ENCODE measurements at regions not wholly inside any gene's neighbourhood (a gene's known extent, or its start where the extent isn't known, plus 50 kb on each side); places are given as distances from the start of the nearest gene placed in this dataset.

DNA sequence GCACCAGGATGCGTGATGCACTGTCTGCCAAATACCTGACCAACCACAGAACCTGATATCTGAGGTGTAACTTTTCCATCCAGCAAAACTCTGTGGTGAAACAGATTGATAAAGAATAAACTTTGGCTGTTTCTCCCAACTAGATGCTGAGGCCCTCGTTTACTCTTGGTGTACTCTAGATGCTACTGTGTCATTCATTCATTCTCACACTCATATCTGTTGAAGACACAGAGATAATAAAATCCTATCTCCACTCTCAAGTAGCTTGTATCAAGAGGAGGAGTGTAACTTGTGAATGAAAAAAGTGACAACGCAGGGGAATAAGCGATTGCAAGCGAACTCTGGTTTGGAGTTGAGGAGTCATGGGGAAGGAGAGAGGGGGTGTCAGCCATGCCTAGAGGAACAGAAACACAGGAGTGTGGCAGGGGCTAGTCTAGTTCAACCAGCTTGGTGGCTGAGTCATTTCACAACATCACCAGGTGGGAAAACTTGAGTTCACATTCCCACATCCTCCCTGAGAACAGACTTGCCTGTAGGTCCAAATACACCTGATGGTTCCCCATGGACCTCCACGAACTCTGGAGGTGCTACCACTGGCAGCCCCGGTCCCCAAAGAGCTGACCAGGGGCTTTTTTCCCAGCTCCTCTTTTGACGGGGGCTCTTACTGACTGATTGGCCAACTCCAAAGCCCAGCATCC, 73.3 kb upstream of the SNRK start:
- ATAC-seq (ENCODE audit: low FRiP score): no peak
- 86 to 91% methylated on average over 8 of the region's 8 CpGs for WGBS, 2 donors

DNA sequence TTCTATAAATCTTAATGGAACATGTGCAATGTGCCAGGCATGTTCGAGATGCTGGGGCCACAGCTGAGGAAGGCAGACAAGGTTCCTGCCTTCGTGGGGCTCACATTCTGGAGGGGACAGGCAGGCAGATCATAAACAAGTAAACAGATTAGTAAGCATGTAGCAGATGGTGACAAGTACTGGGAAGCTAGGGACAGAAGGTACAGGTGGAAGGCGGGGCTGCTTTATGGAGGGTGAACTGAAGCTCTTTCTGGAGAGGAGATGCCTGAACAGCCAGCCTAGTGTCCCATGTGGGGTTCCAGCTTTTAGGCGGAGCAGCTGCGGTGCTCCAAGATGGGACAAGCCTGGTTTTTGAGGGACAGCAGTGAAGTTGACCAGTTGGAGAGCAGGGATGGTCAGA, 74.7 kb upstream of the SNRK start:
- DNase-seq (no peak), ATAC-seq (ENCODE audit: low FRiP score) (no peak)
- WGBS, 2 donors: 93 to 97% methylated on average over 5 of the region's 5 CpGs
- H3K36me3 ChIP-seq (ENCODE audit: control insufficient read depth in 1 of 2, insufficient read depth in 2 of 2, low read length in 1 of 2): no peaks in the 10 kb centered on the region
- no peak overlapping the region for H3K4me3 ChIP-seq (ENCODE audit: low read length in 2 of 2)
- H3K27ac ChIP-seq (ENCODE audit: low read depth in 1 of 2, low read length in 2 of 2): no peak overlapping the region
- intact Hi-C loops (cut with DNase I): no loop called here
- no peaks in the 10 kb centered on the region for H3K4me1 ChIP-seq (ENCODE audit: control insufficient read depth in 1 of 2, insufficient read depth in 2 of 2, low read length in 2 of 2)
- H3K27me3 ChIP-seq (ENCODE audit: control insufficient read depth in 1 of 2, insufficient read depth in 2 of 2, low read length in 1 of 2): no peaks in the 10 kb centered on the region
- no peaks in the 10 kb centered on the region for H3K9me3 ChIP-seq (ENCODE audit: control insufficient read depth, low read length)

More for the DNA sequence above, 73.3 kb upstream of the SNRK start:
- Histone ChIP-seq H3K27me3 (ENCODE audit: control insufficient read depth in 1 of 2, insufficient read depth in 2 of 2, low read length in 1 of 2) (no peaks in the 10 kb centered on the region), H3K36me3 (ENCODE audit: control insufficient read depth in 1 of 2, insufficient read depth in 2 of 2, low read length in 1 of 2) (no peaks in the 10 kb centered on the region), H3K9me3 (ENCODE audit: control insufficient read depth, low read length) (no peaks in the 10 kb centered on the region), H3K4me1 (ENCODE audit: control insufficient read depth in 1 of 2, insufficient read depth in 2 of 2, low read length in 2 of 2) (no peaks in the 10 kb centered on the region), H3K4me3 (ENCODE audit: low read length in 2 of 2) (no peak overlapping the region), H3K27ac (ENCODE audit: low read depth in 1 of 2, low read length in 2 of 2) (no peak overlapping the region)
- peak in 1 of 2 donors; percentile 37 for DNase-seq
- intact Hi-C loops (cut with DNase I): no loop called here

DNA sequence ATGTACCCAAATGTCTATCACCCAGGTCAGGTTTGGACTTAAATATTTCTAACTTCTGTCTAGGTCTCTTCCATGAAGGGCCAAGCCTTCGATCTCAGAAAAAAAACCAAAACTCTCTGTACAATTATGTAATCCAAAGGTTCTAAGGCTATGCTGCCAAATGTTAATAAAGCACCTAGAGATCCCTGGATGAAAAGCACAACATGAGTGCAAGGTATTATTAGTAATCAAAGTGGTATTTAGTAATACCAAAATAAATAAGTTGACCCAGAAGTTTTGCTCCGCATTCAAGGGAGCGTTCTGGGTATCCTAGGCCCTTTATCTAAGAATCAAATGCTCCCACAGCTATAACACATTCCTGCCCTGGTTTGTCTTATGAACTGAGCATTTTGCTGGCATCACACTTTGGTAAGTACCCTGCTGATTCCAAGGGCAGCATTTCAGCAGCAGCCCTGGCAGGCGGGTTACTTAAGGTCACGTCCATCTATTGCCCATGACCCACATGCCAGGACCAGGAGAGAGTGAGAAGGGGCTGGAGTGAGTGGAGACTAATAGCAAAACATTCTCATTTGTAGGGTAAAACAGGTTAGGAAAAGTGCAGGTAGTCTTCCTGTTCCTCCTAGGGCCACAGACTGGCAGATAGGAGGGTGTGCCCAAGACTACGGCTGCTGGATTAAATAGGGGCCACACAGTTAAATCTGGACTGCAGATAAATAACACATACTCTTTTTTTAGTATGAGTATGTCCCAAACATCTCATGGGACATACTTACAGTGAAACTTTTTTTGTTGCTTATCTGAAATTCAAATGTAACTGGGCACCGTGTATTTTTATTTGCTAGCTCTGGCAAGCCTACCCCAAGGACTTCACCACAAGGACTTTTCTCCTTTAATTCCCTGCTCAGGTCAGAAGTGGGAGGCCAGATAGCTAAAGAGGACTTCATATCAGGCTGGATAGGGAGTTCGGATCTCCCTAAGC, 76.0 kb upstream of the SNRK start:
- 38 to 39% methylated on average over 8 of the region's 8 CpGs for WGBS, 2 donors
- Histone ChIP-seq H3K27me3 (ENCODE audit: control insufficient read depth in 1 of 2, insufficient read depth in 2 of 2, low read length in 1 of 2) (no peaks in the 10 kb centered on the region), H3K4me3 (ENCODE audit: low read length in 2 of 2) (no peak overlapping the region), H3K36me3 (ENCODE audit: control insufficient read depth in 1 of 2, insufficient read depth in 2 of 2, low read length in 1 of 2) (no peaks in the 10 kb centered on the region), H3K4me1 (ENCODE audit: control insufficient read depth in 1 of 2, insufficient read depth in 2 of 2, low read length in 2 of 2) (no peaks in the 10 kb centered on the region), H3K27ac (ENCODE audit: low read depth in 1 of 2, low read length in 2 of 2) (no peak overlapping the region), H3K9me3 (ENCODE audit: control insufficient read depth, low read length) (no peaks in the 10 kb centered on the region)
- intact Hi-C loops (cut with DNase I): no loop called here
- ATAC-seq (ENCODE audit: low FRiP score) (no peak), DNase-seq (no peak)

GRCh38 chr3:43207628-43208085, 78.7 kb upstream of the SNRK start:
- WGBS, 2 donors: 70 to 73% methylated on average over 3 of the region's 3 CpGs
- Histone ChIP-seq H3K27me3 (ENCODE audit: control insufficient read depth in 1 of 2, insufficient read depth in 2 of 2, low read length in 1 of 2) (no peaks in the 10 kb centered on the region), H3K9me3 (ENCODE audit: control insufficient read depth, low read length) (no peaks in the 10 kb centered on the region), H3K4me1 (ENCODE audit: control insufficient read depth in 1 of 2, insufficient read depth in 2 of 2, low read length in 2 of 2) (no peaks in the 10 kb centered on the region), H3K36me3 (ENCODE audit: control insufficient read depth in 1 of 2, insufficient read depth in 2 of 2, low read length in 1 of 2) (no peaks in the 10 kb centered on the region), H3K4me3 (ENCODE audit: low read length in 2 of 2) (no peak overlapping the region), H3K27ac (ENCODE audit: low read depth in 1 of 2, low read length in 2 of 2) (no peak overlapping the region)
- no peak for DNase-seq
- intact Hi-C loops (cut with DNase I): no loop called here
- ATAC-seq (ENCODE audit: low FRiP score): no peak

GRCh38 chr3:43206632-43207031, 79.7 kb upstream of the SNRK start:
- H3K27ac ChIP-seq (ENCODE audit: low read depth in 1 of 2, low read length in 2 of 2): no peak overlapping the region
- no peak overlapping the region for H3K4me3 ChIP-seq (ENCODE audit: low read length in 2 of 2)
- no peaks in the 10 kb centered on the region for H3K27me3 ChIP-seq (ENCODE audit: control insufficient read depth in 1 of 2, insufficient read depth in 2 of 2, low read length in 1 of 2)
- intact Hi-C loops (cut with DNase I): no loop called here
- no peak for DNase-seq
- WGBS, 2 donors: 73 to 75% methylated on average over 10 of the region's 10 CpGs
- H3K9me3 ChIP-seq (ENCODE audit: control insufficient read depth, low read length): no peaks in the 10 kb centered on the region
- no peaks in the 10 kb centered on the region for H3K36me3 ChIP-seq (ENCODE audit: control insufficient read depth in 1 of 2, insufficient read depth in 2 of 2, low read length in 1 of 2)
- no peaks in the 10 kb centered on the region for H3K4me1 ChIP-seq (ENCODE audit: control insufficient read depth in 1 of 2, insufficient read depth in 2 of 2, low read length in 2 of 2)
- ATAC-seq (ENCODE audit: low FRiP score): no peak

GRCh38 chr3:43206105-43206504, 80.2 kb upstream of the SNRK start:
- WGBS, 2 donors: 69% methylated on average over 7 of the region's 7 CpGs
- Histone ChIP-seq H3K27ac (ENCODE audit: low read depth in 1 of 2, low read length in 2 of 2) (no peak overlapping the region), H3K9me3 (ENCODE audit: control insufficient read depth, low read length) (no peaks in the 10 kb centered on the region), H3K36me3 (ENCODE audit: control insufficient read depth in 1 of 2, insufficient read depth in 2 of 2, low read length in 1 of 2) (no peaks in the 10 kb centered on the region), H3K4me3 (ENCODE audit: low read length in 2 of 2) (no peak overlapping the region), H3K27me3 (ENCODE audit: control insufficient read depth in 1 of 2, insufficient read depth in 2 of 2, low read length in 1 of 2) (no peaks in the 10 kb centered on the region), H3K4me1 (ENCODE audit: control insufficient read depth in 1 of 2, insufficient read depth in 2 of 2, low read length in 2 of 2) (no peaks in the 10 kb centered on the region)
- intact Hi-C loops (cut with DNase I): no loop called here
- ATAC-seq (ENCODE audit: low FRiP score) (no peak), DNase-seq (no peak)

DNA sequence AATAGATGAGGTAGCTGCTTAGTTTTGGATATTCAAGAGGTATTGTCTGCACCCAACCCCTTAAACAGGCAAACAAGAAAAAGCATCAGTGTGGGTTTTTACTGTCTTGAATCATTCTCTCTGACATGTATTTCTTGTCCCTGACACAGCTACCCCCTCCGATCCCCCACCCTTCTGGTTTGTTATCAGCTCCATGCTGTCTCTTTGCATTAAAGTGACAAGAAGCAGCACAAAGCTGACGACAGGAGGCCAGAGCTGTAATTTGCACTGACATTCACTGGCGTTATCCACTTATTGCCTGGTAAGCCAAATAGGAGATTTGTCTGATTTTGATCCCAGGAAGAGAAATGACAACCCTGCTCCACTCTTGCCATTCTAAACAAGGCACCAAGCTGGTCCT, 83.3 kb upstream of the SNRK start:
- Histone ChIP-seq H3K4me1 (ENCODE audit: control insufficient read depth in 1 of 2, insufficient read depth in 2 of 2, low read length in 2 of 2) (no peaks in the 10 kb centered on the region), H3K36me3 (ENCODE audit: control insufficient read depth in 1 of 2, insufficient read depth in 2 of 2, low read length in 1 of 2) (no peaks in the 10 kb centered on the region), H3K27ac (ENCODE audit: low read depth in 1 of 2, low read length in 2 of 2) (no peak overlapping the region), H3K27me3 (ENCODE audit: control insufficient read depth in 1 of 2, insufficient read depth in 2 of 2, low read length in 1 of 2) (no peaks in the 10 kb centered on the region), H3K9me3 (ENCODE audit: control insufficient read depth, low read length) (peaks cover 4% of the 10 kb centered on the region), H3K4me3 (ENCODE audit: low read length in 2 of 2) (no peak overlapping the region)
- no peak for DNase-seq
- ATAC-seq (ENCODE audit: low FRiP score): no peak
- 53 to 54% methylated on average over 3 of the region's 3 CpGs for WGBS, 2 donors
- intact Hi-C loops (cut with DNase I): no loop called here

DNA sequence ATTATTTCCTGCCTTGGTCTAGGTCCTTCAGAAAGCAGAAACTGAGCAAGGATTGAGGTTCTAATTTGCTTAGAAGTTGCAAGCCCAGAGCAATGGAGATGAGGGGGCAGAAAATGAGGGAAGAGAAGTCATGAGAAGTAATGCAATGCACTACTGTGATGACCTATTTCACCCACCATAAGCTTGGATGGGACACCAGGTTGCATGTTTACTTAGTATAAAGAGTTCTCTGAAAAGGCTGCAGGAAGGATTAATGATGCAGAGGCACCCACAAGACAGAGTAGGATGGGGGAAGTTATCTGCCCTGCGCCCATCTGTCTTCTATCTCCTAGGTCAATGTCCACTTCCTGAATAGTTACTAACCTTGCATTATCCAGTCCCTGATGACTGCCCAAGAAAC, 84.8 kb upstream of the SNRK start:
- DNase-seq (no peak), ATAC-seq (ENCODE audit: low FRiP score) (no peak)
- no peaks in the 10 kb centered on the region for H3K27me3 ChIP-seq (ENCODE audit: control insufficient read depth in 1 of 2, insufficient read depth in 2 of 2, low read length in 1 of 2)
- H3K4me1 ChIP-seq (ENCODE audit: control insufficient read depth in 1 of 2, insufficient read depth in 2 of 2, low read length in 2 of 2): no peaks in the 10 kb centered on the region
- 94 to 95% methylated on average over 1 of the region's 1 CpG for WGBS, 2 donors
- H3K9me3 ChIP-seq (ENCODE audit: control insufficient read depth, low read length): peaks cover 4% of the 10 kb centered on the region
- no peaks in the 10 kb centered on the region for H3K36me3 ChIP-seq (ENCODE audit: control insufficient read depth in 1 of 2, insufficient read depth in 2 of 2, low read length in 1 of 2)
- intact Hi-C loops (cut with DNase I): no loop called here
- no peak overlapping the region for H3K4me3 ChIP-seq (ENCODE audit: low read length in 2 of 2)
- H3K27ac ChIP-seq (ENCODE audit: low read depth in 1 of 2, low read length in 2 of 2): no peak overlapping the region
